HG03439 (cell line): ENCODE measurements at regions not wholly inside any gene's neighbourhood (a gene's known extent, or its start where the extent isn't known, plus 50 kb on each side); places are given as distances from the start of the nearest gene placed in this dataset.

Source experiments
- ATAC-seq: cut with Tn5 transposase; IDR thresholded peaks from one replicate; pipeline ENCODE4 v1.9.1; 2021; ENCODE audit warnings: mild to moderate bottlenecking, moderate library complexity; ENCODE audit not compliant: unreplicated experiment

DNA sequence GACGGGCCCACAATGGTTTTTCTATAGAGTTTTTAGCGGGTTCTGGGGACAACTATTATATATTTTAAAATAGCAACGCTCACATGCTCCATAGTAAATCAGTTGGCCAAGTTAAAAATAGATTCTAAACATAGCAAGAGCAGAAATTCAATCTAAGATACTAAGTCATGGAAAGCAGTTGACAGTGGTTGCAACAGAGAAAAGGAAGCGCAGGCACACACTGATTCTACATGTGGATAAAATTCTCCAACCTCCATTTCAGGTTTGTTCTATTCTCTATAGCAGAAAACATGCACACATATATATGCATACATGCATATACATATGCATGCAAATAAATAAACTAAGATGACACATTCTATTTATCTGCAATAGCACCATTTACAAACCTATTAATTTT is 89.6 kb upstream of the HNRNPU start:
- ATAC-seq: no peak

DNA sequence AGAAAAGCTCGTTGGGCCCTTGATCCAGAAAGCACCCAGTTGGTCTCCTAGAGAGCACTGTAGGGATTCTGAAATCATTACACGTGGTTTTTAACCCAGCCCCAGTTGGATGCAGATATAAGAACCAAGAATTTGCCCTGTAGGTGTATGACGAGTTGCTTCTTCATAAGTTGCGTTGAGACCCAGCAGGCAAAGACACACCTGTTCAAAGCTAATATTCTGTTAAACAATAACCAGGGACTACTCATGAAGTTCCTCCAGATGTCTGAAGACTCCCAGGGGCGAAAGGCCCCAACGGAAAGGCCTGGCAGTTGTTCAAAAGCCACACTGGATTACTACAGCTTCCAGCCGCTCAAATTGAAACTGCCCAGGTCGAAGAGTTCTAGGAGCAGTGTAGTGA is 88.6 kb upstream of the HNRNPU start:
- no peak for ATAC-seq

DNA sequence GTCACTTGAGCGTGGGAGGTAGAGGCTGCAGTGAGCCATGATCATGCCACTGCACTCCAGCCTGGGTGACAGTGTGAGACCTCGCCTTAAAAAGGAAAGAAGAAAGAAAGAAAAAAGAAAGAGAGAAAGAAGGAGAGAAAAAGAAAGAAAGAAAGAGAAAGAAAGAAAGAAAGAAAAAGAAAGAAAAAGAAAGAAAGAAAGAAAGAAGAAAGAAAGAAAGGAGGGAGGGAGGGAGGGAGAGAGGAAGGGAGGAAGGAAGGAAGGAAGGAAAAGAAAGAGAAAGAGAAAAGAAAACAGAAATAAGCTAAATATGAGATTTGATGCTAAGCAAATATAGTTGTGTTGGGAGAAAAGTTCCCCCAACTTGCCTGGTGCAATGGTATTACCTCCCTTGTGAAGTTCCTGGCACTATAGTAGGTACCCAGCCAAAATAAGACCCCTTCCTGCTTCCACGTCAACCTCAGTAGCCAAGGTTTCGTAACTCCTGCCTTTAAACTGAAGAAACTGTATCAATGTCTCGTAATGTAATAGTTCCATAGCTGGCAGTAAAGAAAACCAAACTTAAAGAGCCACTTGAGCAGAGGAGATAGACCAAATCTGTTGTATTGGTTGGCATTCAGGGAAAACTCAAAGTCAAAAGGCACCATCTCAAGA is 88.1 kb upstream of the HNRNPU start:
- no peak for ATAC-seq

DNA sequence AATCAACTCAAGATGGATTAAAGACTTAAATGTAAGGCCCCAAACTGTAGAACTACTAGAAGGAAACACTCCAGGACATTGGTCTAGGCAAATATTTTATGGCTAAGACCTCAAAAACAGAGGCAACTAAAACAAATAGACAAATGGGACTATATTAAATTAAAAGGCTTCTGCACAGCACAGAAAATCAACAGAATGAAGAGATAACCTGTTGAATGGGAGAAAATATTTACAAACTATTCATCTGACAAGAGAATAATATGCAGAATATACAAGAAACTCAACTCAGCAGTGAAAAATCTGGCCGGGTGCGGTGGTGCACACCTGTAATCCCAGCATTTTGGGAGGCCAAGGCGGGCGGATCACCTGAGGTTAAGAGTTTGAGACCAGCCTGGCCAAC is 84.1 kb upstream of the HNRNPU start:
- ATAC-seq: no peak

DNA sequence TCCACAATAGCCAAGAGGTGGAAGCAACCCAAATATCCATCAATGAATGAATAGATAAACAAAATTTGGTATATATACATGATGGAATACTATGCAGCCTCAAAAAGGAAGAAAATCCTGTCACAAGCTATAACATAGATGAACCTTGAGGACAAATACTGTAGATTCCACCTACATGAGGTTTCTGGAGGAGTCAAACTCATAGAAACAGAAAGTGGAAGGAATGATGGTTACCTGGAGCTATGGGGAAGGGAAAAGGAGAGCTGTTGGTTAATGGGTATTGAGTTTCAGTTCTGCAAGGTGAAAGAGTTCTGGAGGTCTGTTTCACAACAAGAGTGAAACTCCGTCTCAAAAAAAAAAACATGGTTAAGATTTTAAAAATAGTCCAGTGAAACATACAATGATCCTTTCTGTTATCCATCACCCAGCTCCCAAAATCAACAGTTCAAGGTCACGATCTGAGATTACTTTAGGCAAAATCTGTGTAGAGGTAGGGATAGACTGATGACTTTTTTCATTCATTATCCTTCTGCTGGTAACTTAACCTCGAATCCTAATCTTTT is 80.8 kb upstream of the HNRNPU start:
- ATAC-seq: peak; percentile 82

DNA sequence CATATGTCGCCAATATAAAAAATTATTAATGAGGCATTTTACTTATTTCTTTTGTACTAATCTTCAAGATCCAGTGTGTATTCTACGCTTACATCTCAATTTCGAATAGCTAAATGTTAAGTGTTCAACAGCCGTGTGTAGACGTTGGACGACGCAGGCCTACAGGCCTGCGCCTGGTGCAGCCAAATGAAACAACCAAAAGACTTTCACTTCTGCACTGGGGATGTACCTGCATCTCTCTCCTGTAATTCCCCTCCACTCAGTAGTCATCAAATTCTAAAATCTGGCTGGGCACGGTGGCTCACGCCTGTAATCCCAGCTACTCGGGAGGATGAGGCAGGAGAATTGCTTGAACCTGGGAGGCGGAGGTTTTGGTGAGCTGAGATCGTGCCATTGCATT is 76.8 kb upstream of the HNRNPU start:
- peak; percentile 74 for ATAC-seq

DNA sequence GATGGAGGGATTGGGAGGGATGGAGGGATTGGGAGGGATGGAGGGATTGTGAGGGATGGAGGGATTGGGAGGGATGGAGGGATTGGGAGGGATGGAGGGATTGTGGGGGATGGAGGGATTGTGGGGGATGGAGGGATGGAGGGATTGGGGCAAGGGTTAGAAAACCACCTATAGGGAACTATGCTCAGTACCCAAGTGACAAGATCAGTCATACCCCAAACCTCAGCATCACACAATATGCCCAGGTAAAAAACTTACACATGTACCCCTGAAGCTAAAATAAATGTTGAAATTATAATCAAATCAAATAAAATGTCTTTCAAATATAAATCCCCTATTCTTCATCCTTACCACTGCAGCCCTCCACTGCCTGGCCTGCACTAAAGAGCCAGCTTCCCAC is 72.8 kb upstream of the HNRNPU start:
- ATAC-seq: no peak

DNA sequence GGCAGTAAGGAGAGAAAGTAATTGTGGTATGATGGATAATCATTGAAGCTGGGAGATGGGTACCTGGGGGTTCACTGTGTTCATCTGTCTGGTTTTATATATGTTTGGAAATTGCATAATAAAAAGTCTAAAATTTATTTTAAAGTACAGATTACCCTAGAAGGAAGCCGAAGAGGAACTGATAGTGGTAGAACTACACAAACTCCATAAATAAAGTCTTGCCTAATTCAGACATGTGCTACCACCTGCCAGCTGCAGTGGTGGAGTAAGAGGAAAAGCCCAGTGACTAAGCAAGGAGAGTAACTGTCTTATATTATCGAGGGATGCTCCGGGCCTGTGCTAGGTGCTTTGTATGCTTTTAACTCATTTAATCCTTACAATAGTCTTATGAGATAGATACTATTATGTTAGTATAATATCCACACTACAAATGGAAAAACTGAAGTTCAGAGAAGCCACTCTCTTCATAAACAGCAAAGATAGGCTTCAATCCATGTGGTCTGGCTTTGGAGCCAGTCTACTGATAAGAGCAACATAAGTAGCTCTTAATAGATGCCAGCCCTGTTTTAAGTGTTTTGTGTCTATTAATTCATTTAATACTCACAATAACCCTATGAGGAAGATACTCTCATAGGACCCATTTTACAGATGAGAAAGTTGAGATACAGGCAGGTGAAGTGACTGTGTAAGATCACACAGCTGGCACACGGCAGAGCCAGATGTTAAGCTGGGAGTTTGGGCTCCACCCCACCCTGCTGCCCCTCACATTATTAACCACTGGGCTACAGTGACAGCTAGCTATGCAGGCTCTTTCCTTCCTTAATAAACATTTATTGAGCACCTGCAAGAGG is 56.8 kb upstream of the HNRNPU start:
- ATAC-seq: peak; percentile 71

DNA sequence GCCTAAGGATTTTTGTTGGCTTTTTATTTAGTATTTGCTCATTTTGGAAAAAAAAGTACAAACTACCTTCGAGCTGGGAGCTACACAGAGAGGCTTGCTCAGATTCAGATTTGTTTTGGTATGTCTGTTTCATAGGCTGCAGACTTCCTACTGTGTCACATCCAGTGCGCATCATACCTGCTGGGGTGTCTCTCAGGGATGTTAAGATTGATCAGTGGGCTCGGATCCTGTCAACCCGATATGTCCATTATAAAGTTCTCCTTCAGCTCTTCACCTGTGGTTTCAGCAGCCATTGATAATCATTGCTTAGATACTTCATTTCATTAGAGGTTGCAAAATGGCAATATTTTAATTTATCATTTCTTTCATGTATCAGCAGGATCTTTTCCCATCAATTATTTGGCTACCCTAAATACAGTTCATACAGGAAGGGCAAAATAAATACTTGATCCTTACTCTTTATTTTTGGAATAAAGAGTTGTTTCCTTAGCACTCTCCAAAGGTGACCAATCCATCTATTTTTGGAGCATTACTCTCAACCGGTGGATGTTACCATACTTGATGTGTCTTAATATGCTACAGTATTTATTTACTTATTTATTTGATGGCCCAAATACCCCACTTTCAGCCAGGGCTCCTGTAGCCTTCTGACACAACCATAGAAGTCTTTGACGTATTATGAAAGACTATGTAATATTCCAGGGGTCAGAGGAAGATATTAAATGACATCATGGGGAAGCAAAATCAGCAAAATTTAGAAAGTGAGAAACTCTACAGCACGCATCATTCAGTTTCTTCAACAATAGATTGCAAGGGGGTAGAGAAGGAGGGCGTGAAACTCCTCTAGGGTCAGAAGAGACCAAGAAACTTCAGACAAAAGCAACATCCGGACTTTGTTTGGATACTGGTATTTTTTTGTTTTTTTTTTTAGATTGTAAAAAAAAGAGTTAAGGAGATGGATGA is 55.3 kb upstream of the HNRNPU start:
- no peak for ATAC-seq

DNA sequence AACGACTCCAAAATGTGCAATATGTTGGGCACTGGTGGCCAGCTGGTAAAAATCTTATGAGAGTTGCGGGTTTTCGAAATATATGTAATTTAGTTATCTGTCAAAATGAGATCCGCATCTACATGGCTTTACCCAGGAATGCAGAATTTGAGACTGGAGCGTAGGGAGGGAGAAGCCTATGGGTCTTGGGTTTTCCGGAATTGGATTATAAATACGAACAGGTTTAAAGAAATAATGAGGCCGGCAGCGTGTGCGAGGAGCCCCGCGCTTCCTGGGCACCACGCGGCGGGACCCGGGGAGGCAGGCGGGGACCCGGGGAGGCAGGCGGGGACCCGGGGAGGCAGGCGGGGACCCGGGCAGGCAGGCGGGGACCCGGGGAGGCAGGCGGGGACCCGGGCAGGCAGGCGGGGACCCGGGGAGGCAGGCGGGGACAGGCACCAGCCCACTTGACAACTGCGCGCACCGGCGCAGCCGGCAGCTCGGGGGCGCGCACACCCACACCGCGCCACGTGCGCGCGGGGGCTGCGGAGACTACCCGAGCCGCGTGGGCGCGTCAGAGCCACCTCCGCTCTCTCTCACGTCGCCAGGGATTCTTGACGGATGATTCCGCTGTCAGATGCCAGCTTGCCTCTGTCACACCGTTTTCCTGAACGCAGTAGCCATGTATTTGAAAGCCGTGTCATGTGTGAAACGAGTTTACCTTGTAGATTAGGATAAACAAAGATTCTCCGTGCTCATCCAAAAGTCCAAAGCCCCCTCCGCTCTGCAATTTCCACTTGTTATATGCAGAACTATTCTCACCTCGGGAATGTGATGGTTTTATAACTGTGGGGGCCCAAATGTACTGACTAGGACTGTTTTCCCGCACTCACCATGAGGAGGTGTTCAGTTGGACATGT is 54.3 kb upstream of the HNRNPU start:
- no peak for ATAC-seq

DNA sequence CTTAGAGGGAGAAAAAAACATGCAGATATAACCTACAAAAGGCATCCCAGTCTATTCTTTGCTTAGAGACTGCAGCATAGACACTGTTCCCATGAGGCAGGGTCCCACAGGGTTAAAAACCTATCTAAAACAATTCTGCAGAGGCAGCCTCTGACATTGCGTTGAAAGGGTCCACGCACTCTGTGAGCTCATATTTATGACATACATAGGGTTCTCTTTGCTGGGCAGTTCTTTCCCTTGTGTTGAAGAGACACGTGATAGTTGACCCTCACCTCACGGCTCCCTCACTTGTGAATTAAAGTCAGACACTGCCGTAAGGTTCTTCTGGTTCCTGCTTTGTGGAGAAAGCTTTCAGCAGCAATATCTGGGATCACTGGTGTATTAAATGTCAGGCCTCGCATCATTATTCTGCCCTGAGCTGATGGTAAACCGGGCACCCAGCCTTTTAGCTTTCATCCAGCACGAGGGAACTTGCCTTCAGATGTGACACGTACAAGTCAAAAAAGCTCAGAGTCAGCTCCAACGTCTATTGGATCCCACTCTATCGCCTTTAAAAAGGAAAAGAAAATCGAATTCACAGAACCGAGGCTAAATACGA is 52.8 kb upstream of the HNRNPU start:
- ATAC-seq: no peak

DNA sequence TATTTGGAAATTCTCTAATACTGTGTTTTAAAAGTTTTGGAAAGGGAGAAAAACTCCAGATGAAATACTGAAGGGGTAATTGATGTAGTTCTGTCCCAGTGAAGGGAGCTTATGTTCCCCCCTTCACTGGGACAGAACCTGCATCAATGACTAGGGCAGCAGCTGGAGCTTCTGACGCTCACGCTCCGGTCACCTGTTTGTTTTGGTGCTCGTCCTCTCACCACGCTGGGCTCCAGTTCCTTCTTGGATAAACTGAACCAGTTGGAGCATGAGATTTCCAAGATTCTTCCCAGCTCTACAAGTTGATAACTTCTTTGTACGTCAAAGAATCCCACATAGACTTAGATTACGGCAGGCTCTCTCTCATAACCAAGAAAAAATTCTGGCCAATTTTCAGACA is 51.4 kb upstream of the HNRNPU start:
- ATAC-seq: no peak

DNA sequence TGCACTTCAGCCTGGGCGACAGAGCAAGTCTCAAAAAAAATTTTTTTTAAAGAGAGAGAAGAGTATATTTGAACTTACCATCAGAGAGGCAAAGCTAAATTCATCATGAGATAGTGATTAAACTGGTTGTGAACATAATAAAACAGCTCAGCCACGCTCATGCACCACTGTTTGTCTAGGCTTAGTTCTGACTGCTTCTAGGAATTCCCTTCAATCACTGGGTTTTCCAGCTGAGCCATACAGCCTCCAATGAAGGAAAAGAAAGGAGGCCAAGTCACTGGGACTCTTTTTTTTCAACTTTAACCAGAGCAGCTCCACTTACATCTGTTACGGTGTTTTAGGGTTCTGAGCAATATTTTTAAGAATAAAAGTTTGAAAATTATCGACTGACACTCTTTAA is 50.4 kb upstream of the HNRNPU start:
- ATAC-seq: no peak
